Endodermal cell (in vitro differentiated cells): ENCODE measurements at regions not wholly inside any gene's neighbourhood (a gene's known extent, or its start where the extent isn't known, plus 50 kb on each side); places are given as distances from the start of the nearest gene placed in this dataset.

Experiments used
- DNase-seq: peaks from one replicate; pipeline ENCODE4 v3.0.0-alpha.2; 2017
- H3K27ac ChIP-seq: 2 replicates; pipeline ENCODE4 v1.5.1; 2013; ENCODE audit warnings: mild to moderate bottlenecking, low read depth, low read length, moderate library complexity
- H3K27me3 ChIP-seq: 2 replicates; pipeline ENCODE4 v1.6.1; 2013; ENCODE audit warnings: mild to moderate bottlenecking, low read length, moderate library complexity; ENCODE audit not compliant: insufficient read depth, control insufficient read depth, poor library complexity, severe bottlenecking
- H3K36me3 ChIP-seq: 2 replicates; pipeline ENCODE4 v1.7.0; 2013; ENCODE audit warnings: mild to moderate bottlenecking, low read length, moderate library complexity; ENCODE audit not compliant: control insufficient read depth, insufficient read depth
- H3K4me1 ChIP-seq: one replicate; pipeline ENCODE4 v1.7.0; 2013; ENCODE audit warnings: low read length; ENCODE audit not compliant: control insufficient read depth, insufficient read depth
- H3K4me3 ChIP-seq: 2 replicates; pipeline ENCODE4 v1.5.1; 2013; ENCODE audit warnings: mild to moderate bottlenecking, low read length, moderate library complexity
- H3K9ac ChIP-seq: 2 replicates; pipeline ENCODE4 v1.6.1; 2013; ENCODE audit warnings: mild to moderate bottlenecking, low read length, moderate library complexity; ENCODE audit not compliant: poor library complexity, severe bottlenecking; ENCODE audit errors: extremely low read depth
- H3K9me3 ChIP-seq: 2 replicates; pipeline ENCODE4 v1.6.1; 2013; ENCODE audit warnings: mild to moderate bottlenecking, low read length, moderate library complexity; ENCODE audit not compliant: control insufficient read depth
- H3K27ac Mint-ChIP-seq: 2 replicates; pipeline ENCODE4 v1.8.0; 2020; ENCODE audit warnings: mixed read lengths
- H3K27me3 Mint-ChIP-seq: 2 replicates; pipeline ENCODE4 v1.8.0; 2021; ENCODE audit warnings: mild to moderate bottlenecking, mixed read lengths; ENCODE audit not compliant: insufficient read depth
- H3K36me3 Mint-ChIP-seq: 2 replicates; pipeline ENCODE4 v1.8.0; 2020; ENCODE audit warnings: low read depth, mixed read lengths
- H3K4me1 Mint-ChIP-seq: 2 replicates; pipeline ENCODE4 v1.8.0; 2020; ENCODE audit warnings: mixed read lengths
- H3K4me3 Mint-ChIP-seq: 2 replicates; pipeline ENCODE4 v1.8.0; 2020; ENCODE audit warnings: mild to moderate bottlenecking, moderate library complexity, mixed read lengths
- H3K9me3 Mint-ChIP-seq: 2 replicates; pipeline ENCODE4 v1.8.0; 2020; ENCODE audit warnings: mild to moderate bottlenecking, mixed read lengths
- CTCF ChIP-seq: fragments of 200-600 bp; sonication (generic); conservative IDR thresholded peaks from 2 replicates; pipeline ENCODE4 v1.5.0; 2021; ENCODE audit warnings: antibody characterized with exemption, mild to moderate bottlenecking
- WGBS, 2 experiments: methylation state at CpG; one replicate each; pipeline versions ENCODE4 v1.1.5 to v1.1.7; 2013; ENCODE audit warnings: missing lambda C conversion rate in 2 of 2, mixed read lengths in 1 of 2; ENCODE audit not compliant: insufficient coverage in 1 of 2, insufficient read length in 1 of 2; 5-methylcytosine and 5-hydroxymethylcytosine counted together

DNA sequence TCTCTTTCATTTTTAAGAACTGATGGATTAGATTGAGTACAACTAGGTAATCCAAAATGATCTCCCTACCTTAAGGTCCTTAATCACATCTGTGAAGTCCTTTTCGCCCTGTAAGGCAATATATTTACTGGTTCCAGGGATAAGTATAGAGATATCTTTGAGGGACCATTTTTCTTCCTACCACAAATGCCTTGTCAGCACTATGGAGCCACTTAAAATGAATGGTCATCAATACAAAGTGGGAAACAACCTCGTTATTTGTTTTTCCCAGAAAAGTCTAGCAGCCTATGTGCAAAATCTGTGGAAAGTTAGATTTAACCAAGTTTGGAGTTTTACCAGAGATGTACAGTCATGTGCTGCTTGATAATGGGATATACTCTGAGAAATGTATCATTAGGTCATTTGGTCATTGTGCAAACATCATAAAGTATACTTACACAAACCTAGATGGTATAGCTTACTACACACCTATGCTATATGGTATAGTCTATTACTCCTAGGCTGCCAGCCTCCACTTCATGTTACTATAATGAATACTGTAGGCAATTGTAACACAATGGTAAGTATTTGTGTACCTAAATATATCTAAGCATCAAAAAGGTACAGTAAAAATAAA is 366.2 kb upstream of the TMEM229A start:
- H3K27ac ChIP-seq = no peak overlapping the region
- H3K27me3 ChIP-seq = no peaks in the 10 kb centered on the region
- H3K27ac Mint-ChIP-seq = no peak overlapping the region
- H3K4me1 ChIP-seq = no peaks in the 10 kb centered on the region
- no peaks in the 10 kb centered on the region for H3K9me3 ChIP-seq
- 89 to 100% methylated on average over 1 to 2 of the region's 2 CpGs for WGBS, 2 experiments
- no peak overlapping the region for H3K4me3 ChIP-seq
- H3K36me3 ChIP-seq = no peaks in the 10 kb centered on the region
- peaks cover 1% of the 10 kb centered on the region for H3K9me3 Mint-ChIP-seq
- H3K4me3 Mint-ChIP-seq = no peak overlapping the region
- no peak overlapping the region for H3K9ac ChIP-seq
- H3K36me3 Mint-ChIP-seq = no peaks in the 10 kb centered on the region
- no peaks in the 10 kb centered on the region for H3K4me1 Mint-ChIP-seq
- no peak for DNase-seq
- no peak for TF ChIP-seq CTCF
- H3K27me3 Mint-ChIP-seq = no peaks in the 10 kb centered on the region

- no peak for DNase-seq
- H3K4me1 Mint-ChIP-seq = no peaks in the 10 kb centered on the region
- H3K9me3 Mint-ChIP-seq = peaks cover 1% of the 10 kb centered on the region
Measured at GRCh38 chr7:124397134-124397533, 364.3 kb upstream of the TMEM229A start.

GRCh38 chr7:124390301-124390700 is 357.4 kb upstream of the TMEM229A start:
- Histone ChIP-seq H3K36me3 (no peaks in the 10 kb centered on the region), H3K4me1 (no peaks in the 10 kb centered on the region), H3K27ac (no peak overlapping the region), H3K4me3 (no peak overlapping the region), H3K9ac (no peak overlapping the region), H3K27me3 (no peaks in the 10 kb centered on the region), H3K9me3 (no peaks in the 10 kb centered on the region)
- Mint-ChIP-seq H3K36me3 (no peaks in the 10 kb centered on the region), H3K4me1 (no peaks in the 10 kb centered on the region), H3K9me3 (no peaks in the 10 kb centered on the region), H3K27me3 (no peaks in the 10 kb centered on the region), H3K27ac (no peak overlapping the region), H3K4me3 (no peak overlapping the region)
- no peak for DNase-seq
- 100% methylated on average over 1 of the region's 1 CpG; no CpG with 5 or more reads in 1 of the 2 experiments for WGBS, 2 experiments
- no peak for TF ChIP-seq CTCF

More at GRCh38 chr7:124397134-124397533, 364.3 kb upstream of the TMEM229A start:
- Mint-ChIP-seq H3K27ac (no peak overlapping the region), H3K36me3 (no peaks in the 10 kb centered on the region), H3K27me3 (no peaks in the 10 kb centered on the region), H3K4me3 (no peak overlapping the region)
- Histone ChIP-seq H3K9me3 (no peaks in the 10 kb centered on the region), H3K27ac (no peak overlapping the region), H3K9ac (no peak overlapping the region), H3K27me3 (no peaks in the 10 kb centered on the region), H3K36me3 (no peaks in the 10 kb centered on the region), H3K4me1 (no peaks in the 10 kb centered on the region), H3K4me3 (no peak overlapping the region)
- no peak for TF ChIP-seq CTCF
- WGBS, 2 experiments = 93 to 97% methylated on average over 4 of the region's 4 CpGs
